ENCODE measurements at regions not wholly inside any gene's neighbourhood (a gene's known extent, or its start where the extent isn't known, plus 50 kb on each side); places are given as distances from the start of the nearest gene placed in this dataset.

- DNase-seq (ENCODE audit: insufficient read length) (no peak), FAIRE-seq (no peak)
- TF ChIP-seq POLR2AphosphoS5 (IDR thresholded peaks at IDR 0.05; ENCODE audit: low read depth, low read length), result no peak
- no peak for TF ChIP-seq POLR2A (IDR thresholded peaks at IDR 0.05; ENCODE audit: low read depth, low read length)
- TF ChIP-seq TAF1 (IDR thresholded peaks at IDR 0.05; ENCODE audit: borderline replicate concordance, low read depth, low read length), result no peak
Observed at GRCh38 chr4:18935659-18936345, 914.2 kb upstream of the LCORL start.

- no peak for DNase-seq (ENCODE audit: insufficient read length)
- TF ChIP-seq POLR2AphosphoS5 (IDR thresholded peaks at IDR 0.05; ENCODE audit: low read depth, low read length), result no peak
- TF ChIP-seq TAF1 (IDR thresholded peaks at IDR 0.05; ENCODE audit: borderline replicate concordance, low read depth, low read length), result no peak
- no peak for TF ChIP-seq POLR2A (IDR thresholded peaks at IDR 0.05; ENCODE audit: low read depth, low read length)
- no peak for FAIRE-seq
Observed at GRCh38 chr4:18934197-18934596, 912.6 kb upstream of the LCORL start.

- TF ChIP-seq POLR2AphosphoS5 (IDR thresholded peaks at IDR 0.05; ENCODE audit: low read depth, low read length) (no peak), TAF1 (IDR thresholded peaks at IDR 0.05; ENCODE audit: borderline replicate concordance, low read depth, low read length) (no peak), POLR2A (IDR thresholded peaks at IDR 0.05; ENCODE audit: low read depth, low read length) (no peak)
- no peak for FAIRE-seq
- DNase-seq (ENCODE audit: insufficient read length), result no peak
Observed at GRCh38 chr4:18932730-18933339, 911.3 kb upstream of the LCORL start.

- FAIRE-seq, result no peak
- TF ChIP-seq POLR2A (IDR thresholded peaks at IDR 0.05; ENCODE audit: low read depth, low read length) (no peak), TAF1 (IDR thresholded peaks at IDR 0.05; ENCODE audit: borderline replicate concordance, low read depth, low read length) (no peak), POLR2AphosphoS5 (IDR thresholded peaks at IDR 0.05; ENCODE audit: low read depth, low read length) (no peak)
- DNase-seq (ENCODE audit: insufficient read length), result no peak
Observed at GRCh38 chr4:18931643-18932377, 910.3 kb upstream of the LCORL start.

- DNase-seq (ENCODE audit: insufficient read length) (no peak), FAIRE-seq (no peak)
- TF ChIP-seq POLR2AphosphoS5 (IDR thresholded peaks at IDR 0.05; ENCODE audit: low read depth, low read length) (no peak), POLR2A (IDR thresholded peaks at IDR 0.05; ENCODE audit: low read depth, low read length) (no peak), TAF1 (IDR thresholded peaks at IDR 0.05; ENCODE audit: borderline replicate concordance, low read depth, low read length) (no peak)
Observed at GRCh38 chr4:18930487-18930886, 908.9 kb upstream of the LCORL start.

GRCh38 chr4:18923496-18924161 lies 902.1 kb upstream of the LCORL start:
- no peak for DNase-seq (ENCODE audit: insufficient read length)
- TF ChIP-seq TAF1 (IDR thresholded peaks at IDR 0.05; ENCODE audit: borderline replicate concordance, low read depth, low read length) (no peak), POLR2AphosphoS5 (IDR thresholded peaks at IDR 0.05; ENCODE audit: low read depth, low read length) (no peak), POLR2A (IDR thresholded peaks at IDR 0.05; ENCODE audit: low read depth, low read length) (no peak)
- no peak for FAIRE-seq

- DNase-seq (ENCODE audit: insufficient read length), result no peak
Observed at GRCh38 chr4:18917689-18918088, 896.1 kb upstream of the LCORL start.

GRCh38 chr4:18914182-18914581 lies 892.6 kb upstream of the LCORL start:
- no peak for DNase-seq (ENCODE audit: insufficient read length)
- TF ChIP-seq POLR2A (IDR thresholded peaks at IDR 0.05; ENCODE audit: low read depth, low read length) (no peak), POLR2AphosphoS5 (IDR thresholded peaks at IDR 0.05; ENCODE audit: low read depth, low read length) (no peak), TAF1 (IDR thresholded peaks at IDR 0.05; ENCODE audit: borderline replicate concordance, low read depth, low read length) (no peak)
- FAIRE-seq, result no peak

More at GRCh38 chr4:18917689-18918088, 896.1 kb upstream of the LCORL start:
- no peak for TF ChIP-seq POLR2AphosphoS5 (IDR thresholded peaks at IDR 0.05; ENCODE audit: low read depth, low read length)
- no peak for FAIRE-seq

- DNase-seq (ENCODE audit: insufficient read length) (no peak), FAIRE-seq (no peak)
- TF ChIP-seq POLR2A (IDR thresholded peaks at IDR 0.05; ENCODE audit: low read depth, low read length) (no peak), TAF1 (IDR thresholded peaks at IDR 0.05; ENCODE audit: borderline replicate concordance, low read depth, low read length) (no peak), POLR2AphosphoS5 (IDR thresholded peaks at IDR 0.05; ENCODE audit: low read depth, low read length) (no peak)
Observed at GRCh38 chr4:18894928-18895327, 873.4 kb upstream of the LCORL start.

- FAIRE-seq (no peak), DNase-seq (ENCODE audit: insufficient read length) (no peak)
- no peak for TF ChIP-seq TAF1 (IDR thresholded peaks at IDR 0.05; ENCODE audit: borderline replicate concordance, low read depth, low read length)
- TF ChIP-seq POLR2A (IDR thresholded peaks at IDR 0.05; ENCODE audit: low read depth, low read length), result no peak
- no peak for TF ChIP-seq POLR2AphosphoS5 (IDR thresholded peaks at IDR 0.05; ENCODE audit: low read depth, low read length)
Observed at GRCh38 chr4:18882468-18882867, 860.9 kb upstream of the LCORL start.

GRCh38 chr4:18881556-18881955 lies 860.0 kb upstream of the LCORL start:
- FAIRE-seq (no peak), DNase-seq (ENCODE audit: insufficient read length) (no peak)
- TF ChIP-seq POLR2AphosphoS5 (IDR thresholded peaks at IDR 0.05; ENCODE audit: low read depth, low read length) (no peak), TAF1 (IDR thresholded peaks at IDR 0.05; ENCODE audit: borderline replicate concordance, low read depth, low read length) (no peak), POLR2A (IDR thresholded peaks at IDR 0.05; ENCODE audit: low read depth, low read length) (no peak)
